Astrocyte (in vitro differentiated cells and primary cell): ENCODE measurements at regions not wholly inside any gene's neighbourhood (a gene's known extent, or its start where the extent isn't known, plus 50 kb on each side); places are given as distances from the start of the nearest gene placed in this dataset.

Experiments
- DNase-seq: peaks from one replicate; pipeline ENCODE4 v3.0.0-alpha.2; 2010; ENCODE audit warnings: low read depth
- FAIRE-seq: peaks from 2 replicates; lab custom pipeline; 2011; peaks lifted over from hg19 to GRCh38; lab: Jason Lieb, UNC
- H2AFZ ChIP-seq: 2 replicates; pipeline ENCODE4 v1.6.0; 2012; ENCODE audit warnings: low read depth, low read length, inconsistent platforms
- H3K27ac ChIP-seq: 2 replicates; pipeline ENCODE4 v1.5.1; 2011; ENCODE audit warnings: low read depth, low read length, inconsistent platforms
- H3K27me3 ChIP-seq: 2 replicates; pipeline ENCODE4 v1.6.0; 2011; ENCODE audit warnings: low read length, inconsistent platforms; ENCODE audit not compliant: insufficient read depth
- H3K36me3 ChIP-seq: 2 replicates; pipeline ENCODE4 v1.5.1; 2011; ENCODE audit warnings: low read length, inconsistent platforms; ENCODE audit not compliant: insufficient read depth
- H3K4me1 ChIP-seq: 2 replicates; pipeline ENCODE4 v1.5.1; 2011; ENCODE audit warnings: low read length, inconsistent platforms; ENCODE audit not compliant: insufficient read depth
- H3K4me2 ChIP-seq: 2 replicates; pipeline ENCODE4 v1.6.0; 2012; ENCODE audit warnings: low read length, inconsistent platforms
- H3K4me3 ChIP-seq: 2 replicates; pipeline ENCODE4 v1.5.1; 2011; ENCODE audit warnings: low read depth, mild to moderate bottlenecking, low read length, inconsistent platforms; ENCODE audit not compliant: insufficient read depth
- H3K79me2 ChIP-seq: 2 replicates; pipeline ENCODE4 v1.6.0; 2012; ENCODE audit warnings: mild to moderate bottlenecking, low read length, inconsistent platforms; ENCODE audit not compliant: insufficient read depth
- H3K9ac ChIP-seq: 2 replicates; pipeline ENCODE4 v1.6.0; 2012; ENCODE audit warnings: mild to moderate bottlenecking, low read length, inconsistent platforms
- H3K9me3 ChIP-seq: 2 replicates; pipeline ENCODE4 v1.5.1; 2012; ENCODE audit warnings: low read depth, mild to moderate bottlenecking, low read length, inconsistent platforms; ENCODE audit not compliant: insufficient read depth
- H4K20me1 ChIP-seq: 2 replicates; pipeline ENCODE4 v1.6.0; 2012; ENCODE audit warnings: low read length, inconsistent platforms; ENCODE audit not compliant: insufficient read depth
- H3K27ac Mint-ChIP-seq: one replicate; pipeline ENCODE4 v1.8.0; 2021; ENCODE audit warnings: mild to moderate bottlenecking, mixed read lengths; ENCODE audit not compliant: unreplicated experiment
- H3K27me3 Mint-ChIP-seq: one replicate; pipeline ENCODE4 v1.8.0; 2021; ENCODE audit warnings: low read depth, mixed read lengths; ENCODE audit not compliant: unreplicated experiment
- H3K36me3 Mint-ChIP-seq: one replicate; pipeline ENCODE4 v1.8.0; 2021; ENCODE audit warnings: low read depth, mixed read lengths; ENCODE audit not compliant: unreplicated experiment
- H3K4me1 Mint-ChIP-seq: one replicate; pipeline ENCODE4 v1.8.0; 2021; ENCODE audit warnings: low read depth, mixed read lengths; ENCODE audit not compliant: unreplicated experiment
- H3K4me3 Mint-ChIP-seq: one replicate; pipeline ENCODE4 v1.8.0; 2021; ENCODE audit warnings: mild to moderate bottlenecking, moderate library complexity, mixed read lengths; ENCODE audit not compliant: unreplicated experiment
- H3K9me3 Mint-ChIP-seq: one replicate; pipeline ENCODE4 v1.8.0; 2021; ENCODE audit warnings: mild to moderate bottlenecking, mixed read lengths; ENCODE audit not compliant: unreplicated experiment
- CTCF ChIP-seq: IDR thresholded peaks from 2 replicates; pipeline ENCODE4 v1.5.1; 2011; ENCODE audit warnings: low read depth, mild to moderate bottlenecking, inconsistent platforms, low read length, moderate library complexity; ENCODE audit not compliant: insufficient read depth
- EZH2 ChIP-seq: IDR thresholded peaks from 2 replicates; pipeline ENCODE4 v1.6.1; 2012; ENCODE audit warnings: mild to moderate bottlenecking, low read length, inconsistent platforms; ENCODE audit not compliant: insufficient read depth

- no peak for FAIRE-seq
Observed at GRCh38 chr18:5717256-5717655, 173.5 kb upstream of the EPB41L3 start.

GRCh38 chr18:5710676-5711075, 166.9 kb upstream of the EPB41L3 start:
- no peak overlapping the region for H3K4me3 ChIP-seq
- no peaks in the 10 kb centered on the region for H3K36me3 ChIP-seq
- H3K4me1 ChIP-seq = no peaks in the 10 kb centered on the region
- no peak overlapping the region for H3K27ac ChIP-seq
- H3K27ac Mint-ChIP-seq = no peak overlapping the region
- H3K9me3 Mint-ChIP-seq = no peaks in the 10 kb centered on the region
- no peaks in the 10 kb centered on the region for H3K27me3 Mint-ChIP-seq
- H3K36me3 Mint-ChIP-seq = no peaks in the 10 kb centered on the region
- FAIRE-seq = no peak
- no peaks in the 10 kb centered on the region for H3K79me2 ChIP-seq
- H3K9me3 ChIP-seq = no peaks in the 10 kb centered on the region
- H3K4me1 Mint-ChIP-seq = no peaks in the 10 kb centered on the region
- H3K4me3 Mint-ChIP-seq = no peak overlapping the region
- H2AFZ ChIP-seq = no peak overlapping the region
- H3K27me3 ChIP-seq = peaks cover 2% of the 10 kb centered on the region
- TF ChIP-seq EZH2 (no peak), CTCF (no peak)
- DNase-seq = no peak
- H3K9ac ChIP-seq = no peak overlapping the region
- no peaks in the 10 kb centered on the region for H4K20me1 ChIP-seq
- no peak overlapping the region for H3K4me2 ChIP-seq

More at GRCh38 chr18:5717256-5717655, 173.5 kb upstream of the EPB41L3 start:
- Mint-ChIP-seq H3K27ac (no peak overlapping the region), H3K4me3 (no peak overlapping the region), H3K27me3 (peaks cover 16% of the 10 kb centered on the region), H3K9me3 (no peaks in the 10 kb centered on the region), H3K36me3 (no peaks in the 10 kb centered on the region), H3K4me1 (no peaks in the 10 kb centered on the region)
- H3K9ac ChIP-seq = no peak overlapping the region
- H3K9me3 ChIP-seq = no peaks in the 10 kb centered on the region
- TF ChIP-seq EZH2 (no peak), CTCF (no peak)
- H3K79me2 ChIP-seq = no peaks in the 10 kb centered on the region
- no peaks in the 10 kb centered on the region for H4K20me1 ChIP-seq
- H3K4me1 ChIP-seq = no peaks in the 10 kb centered on the region
- no peak overlapping the region for H2AFZ ChIP-seq
- no peaks in the 10 kb centered on the region for H3K36me3 ChIP-seq
- no peak for DNase-seq
- no peak overlapping the region for H3K27ac ChIP-seq
- no peaks in the 10 kb centered on the region for H3K27me3 ChIP-seq
- no peak overlapping the region for H3K4me2 ChIP-seq
- H3K4me3 ChIP-seq = no peak overlapping the region

GRCh38 chr18:5710235-5710634, 166.4 kb upstream of the EPB41L3 start:
- H3K27ac Mint-ChIP-seq = no peak overlapping the region
- H3K27ac ChIP-seq = no peak overlapping the region

More at GRCh38 chr18:5710235-5710634, 166.4 kb upstream of the EPB41L3 start:
- no peak overlapping the region for H3K4me2 ChIP-seq
- no peak overlapping the region for H3K9ac ChIP-seq
- H3K4me1 Mint-ChIP-seq = no peaks in the 10 kb centered on the region
- TF ChIP-seq EZH2 (no peak), CTCF (no peak)
- no peaks in the 10 kb centered on the region for H3K36me3 ChIP-seq
- H3K36me3 Mint-ChIP-seq = no peaks in the 10 kb centered on the region
- H3K27me3 Mint-ChIP-seq = no peaks in the 10 kb centered on the region
- no peaks in the 10 kb centered on the region for H3K4me1 ChIP-seq
- H2AFZ ChIP-seq = no peak overlapping the region
- H3K79me2 ChIP-seq = no peaks in the 10 kb centered on the region
- no peaks in the 10 kb centered on the region for H4K20me1 ChIP-seq
- peaks cover 2% of the 10 kb centered on the region for H3K27me3 ChIP-seq
- H3K9me3 ChIP-seq = no peaks in the 10 kb centered on the region
- FAIRE-seq (no peak), DNase-seq (no peak)
- no peak overlapping the region for H3K4me3 Mint-ChIP-seq
- no peaks in the 10 kb centered on the region for H3K9me3 Mint-ChIP-seq
- no peak overlapping the region for H3K4me3 ChIP-seq
